ENCODE measurements at regions not wholly inside any gene's neighbourhood (a gene's known extent, or its start where the extent isn't known, plus 50 kb on each side); places are given as distances from the start of the nearest gene placed in this dataset.
A peak's percentile ranks its signal among the peaks of the same experiment; 100 is the strongest.

GRCh38 chr4:119930546-119930945 is 136.1 kb downstream of the MAD2L1 start:
- no peak for DNase-seq

GRCh38 chr4:119921830-119922229 is 144.8 kb downstream of the MAD2L1 start:
- DNase-seq = no peak

- no peak for DNase-seq
Observed at GRCh38 chr4:119906277-119906676, 160.4 kb downstream of the MAD2L1 start.

GRCh38 chr4:119898211-119898610 is 168.4 kb downstream of the MAD2L1 start:
- peak; percentile 64 to 85 for DNase-seq

- DNase-seq = peak; percentile 73 to 91
Observed at GRCh38 chr4:119897260-119897659, 169.4 kb downstream of the MAD2L1 start.

GRCh38 chr4:119894650-119895208 is 171.9 kb downstream of the MAD2L1 start:
- DNase-seq = no peak

GRCh38 chr4:119873794-119874325 is 192.8 kb downstream of the MAD2L1 start:
- no peak for DNase-seq

- no peak for DNase-seq
Observed at GRCh38 chr4:119873132-119873531, 193.5 kb downstream of the MAD2L1 start.

GRCh38 chr4:119872371-119873016 is 194.2 kb downstream of the MAD2L1 start:
- peak in 1 of 2 experiments; percentile 12 for DNase-seq

- DNase-seq = no peak
Observed at GRCh38 chr4:119870856-119871255, 195.8 kb downstream of the MAD2L1 start.

GRCh38 chr4:119865789-119866188 is 200.9 kb downstream of the MAD2L1 start:
- DNase-seq = no peak

- no peak for DNase-seq
Observed at GRCh38 chr4:119865389-119865788, 201.3 kb downstream of the MAD2L1 start.

GRCh38 chr4:119861731-119862130 is 204.9 kb downstream of the MAD2L1 start:
- DNase-seq = no peak

GRCh38 chr4:119858176-119858575 is 208.5 kb downstream of the MAD2L1 start:
- no peak for DNase-seq

- no peak for DNase-seq
Observed at GRCh38 chr4:119854364-119854763, 212.3 kb downstream of the MAD2L1 start.

GRCh38 chr4:119851649-119852048 is 215.0 kb downstream of the MAD2L1 start:
- no peak for DNase-seq

- no peak for DNase-seq
Observed at GRCh38 chr4:119841361-119841760, 212.8 kb upstream of the PDE5A start.

GRCh38 chr4:119835613-119835910 is 207.0 kb upstream of the PDE5A start:
- no peak for DNase-seq

- DNase-seq = no peak
Observed at GRCh38 chr4:119834906-119835612, 206.5 kb upstream of the PDE5A start.

GRCh38 chr4:119833611-119834010 is 205.0 kb upstream of the PDE5A start:
- no peak for DNase-seq

- DNase-seq = no peak
Observed at GRCh38 chr4:119832776-119833175, 204.2 kb upstream of the PDE5A start.

GRCh38 chr4:119829326-119829725 is 200.7 kb upstream of the PDE5A start:
- no peak for DNase-seq

- no peak for DNase-seq
Observed at GRCh38 chr4:119825696-119826095, 197.1 kb upstream of the PDE5A start.

GRCh38 chr4:119823891-119824290 is 195.3 kb upstream of the PDE5A start:
- DNase-seq = no peak

Measured in NCI-H524 (cell line).